ENCODE measurements at regions not wholly inside any gene's neighbourhood (a gene's known extent, or its start where the extent isn't known, plus 50 kb on each side); places are given as distances from the start of the nearest gene placed in this dataset.

GRCh38 chr2:20146401-20146800 is 78.5 kb downstream of the SDC1 start:
- peaks cover 0 to 3% (median 0%) of the 10 kb centered on the region in 3 donors for H3K9me3 ChIP-seq (ENCODE audit: control extremely low read depth in 1 of 3, control insufficient read depth in 2 of 3, insufficient read depth in 1 of 3, low read length in 2 of 3)
- H3K4me3 ChIP-seq (ENCODE audit: control extremely low read depth in 1 of 5, extremely low read depth in 1 of 5, insufficient read depth in 1 of 5, low read depth in 2 of 5, low read length in 4 of 5) = no peak overlapping the region
- H4K20me1 ChIP-seq (ENCODE audit: control insufficient read depth, insufficient read depth, low read length, poor library complexity, severe bottlenecking) = no peaks in the 10 kb centered on the region
- no peak overlapping the region for H3K9ac ChIP-seq (ENCODE audit: low read length)
- intact Hi-C loops (cut with micrococcal nuclease) = no loop called here
- ChIA-PET POLR2A (no interaction called here), CTCF (no interaction called here)
- no peaks in the 10 kb centered on the region for H3K36me3 ChIP-seq (replicated peaks in 1 of 2; ENCODE audit: control extremely low read depth in 1 of 2, control insufficient read depth in 1 of 2, extremely low read depth in 1 of 2, insufficient read depth in 2 of 2, low read length in 1 of 2)
- H2AFZ ChIP-seq (ENCODE audit: insufficient read depth, low read depth, low read length, poor library complexity, severe bottlenecking) = no peak overlapping the region
- 0% methylated on average over 1 of the region's 2 CpGs for WGBS (ENCODE audit: insufficient coverage)
- H3K27ac Mint-ChIP-seq = no peak overlapping the region
- ATAC-seq (ENCODE audit: low read depth) (no peak), DNase-seq (no peak)
- H3K4me1 ChIP-seq (ENCODE audit: control insufficient read depth in 2 of 2, insufficient read depth in 2 of 2, low read length in 2 of 2) = no peaks in the 10 kb centered on the region
- no peaks in the 10 kb centered on the region for H3K79me2 ChIP-seq (ENCODE audit: control insufficient read depth, insufficient read depth, low read length)
- TF ChIP-seq EZH2 (IDR thresholded peaks at IDR 0.05; ENCODE audit: borderline replicate concordance, insufficient read depth, low read depth, low read length, poor library complexity, severe bottlenecking) = no peak
- TF ChIP-seq CTCF (IDR thresholded peaks at IDR 0.05) = no peak
- peaks cover 41% of the 10 kb centered on the region for H3K27me3 Mint-ChIP-seq
- H3K9me3 Mint-ChIP-seq (ENCODE audit: insufficient read depth) = no peaks in the 10 kb centered on the region
- no peak overlapping the region for H3K4me2 ChIP-seq (replicated peaks; ENCODE audit: low read depth, low read length, poor library complexity, severe bottlenecking)
- H3K27ac ChIP-seq (ENCODE audit: low read length in 2 of 2) = no peak overlapping the region
- H3K4me1 Mint-ChIP-seq = peaks cover 2% of the 10 kb centered on the region
- no peak overlapping the region for H3K4me3 Mint-ChIP-seq
- H3K27me3 ChIP-seq (replicated peaks in 1 of 4; ENCODE audit: control extremely low read depth in 1 of 4, control insufficient read depth in 3 of 4, insufficient read depth in 4 of 4, low read length in 3 of 4) = peaks cover 0 to 5% (median 0%) of the 10 kb centered on the region in 4 experiments

- H3K27ac Mint-ChIP-seq = no peak overlapping the region
Measured at GRCh38 chr2:20145497-20146193, 79.3 kb downstream of the SDC1 start.

More at GRCh38 chr2:20145497-20146193, 79.3 kb downstream of the SDC1 start:
- no peaks in the 10 kb centered on the region for H3K9me3 Mint-ChIP-seq (ENCODE audit: insufficient read depth)
- no peak overlapping the region for H3K4me3 ChIP-seq (ENCODE audit: control extremely low read depth in 1 of 5, extremely low read depth in 1 of 5, insufficient read depth in 1 of 5, low read depth in 2 of 5, low read length in 4 of 5)
- no peak overlapping the region for H3K27ac ChIP-seq (ENCODE audit: low read length in 2 of 2)
- TF ChIP-seq CTCF (IDR thresholded peaks at IDR 0.05) = no peak
- TF ChIP-seq EZH2 (IDR thresholded peaks at IDR 0.05; ENCODE audit: borderline replicate concordance, insufficient read depth, low read depth, low read length, poor library complexity, severe bottlenecking) = no peak
- H2AFZ ChIP-seq (ENCODE audit: insufficient read depth, low read depth, low read length, poor library complexity, severe bottlenecking) = no peak overlapping the region
- ChIA-PET POLR2A (no interaction called here), CTCF (no interaction called here)
- 48% methylated on average over 6 of the region's 11 CpGs for WGBS (ENCODE audit: insufficient coverage)
- H4K20me1 ChIP-seq (ENCODE audit: control insufficient read depth, insufficient read depth, low read length, poor library complexity, severe bottlenecking) = no peaks in the 10 kb centered on the region
- H3K4me3 Mint-ChIP-seq = no peak overlapping the region
- H3K79me2 ChIP-seq (ENCODE audit: control insufficient read depth, insufficient read depth, low read length) = no peaks in the 10 kb centered on the region
- intact Hi-C loops (cut with micrococcal nuclease) = no loop called here
- DNase-seq (peak; percentile 11), ATAC-seq (ENCODE audit: low read depth) (no peak)
- no peak overlapping the region for H3K9ac ChIP-seq (ENCODE audit: low read length)
- H3K27me3 Mint-ChIP-seq = peaks cover 38% of the 10 kb centered on the region
- peaks cover 2% of the 10 kb centered on the region for H3K4me1 Mint-ChIP-seq
- peaks cover 0 to 5% (median 0%) of the 10 kb centered on the region in 4 experiments for H3K27me3 ChIP-seq (replicated peaks in 1 of 4; ENCODE audit: control extremely low read depth in 1 of 4, control insufficient read depth in 3 of 4, insufficient read depth in 4 of 4, low read length in 3 of 4)
- H3K36me3 ChIP-seq (replicated peaks in 1 of 2; ENCODE audit: control extremely low read depth in 1 of 2, control insufficient read depth in 1 of 2, extremely low read depth in 1 of 2, insufficient read depth in 2 of 2, low read length in 1 of 2) = no peaks in the 10 kb centered on the region
- H3K4me2 ChIP-seq (replicated peaks; ENCODE audit: low read depth, low read length, poor library complexity, severe bottlenecking) = no peak overlapping the region
- peaks cover 0 to 3% (median 0%) of the 10 kb centered on the region in 3 donors for H3K9me3 ChIP-seq (ENCODE audit: control extremely low read depth in 1 of 3, control insufficient read depth in 2 of 3, insufficient read depth in 1 of 3, low read length in 2 of 3)
- no peaks in the 10 kb centered on the region for H3K4me1 ChIP-seq (ENCODE audit: control insufficient read depth in 2 of 2, insufficient read depth in 2 of 2, low read length in 2 of 2)

Data from B cell (primary cell).